Bronchial epithelial cell (primary cell): ENCODE measurements at regions not wholly inside any gene's neighbourhood (a gene's known extent, or its start where the extent isn't known, plus 50 kb on each side); places are given as distances from the start of the nearest gene placed in this dataset.
A peak's percentile ranks its signal among the peaks of the same experiment; 100 is the strongest.

Source experiments
- DNase-seq: peaks from one replicate; pipeline ENCODE4 v3.0.0-alpha.2; 2010; ENCODE audit warnings: low read depth
- FAIRE-seq: peaks from 2 replicates; lab custom pipeline; 2011; peaks lifted over from hg19 to GRCh38; lab: Jason Lieb, UNC
- H3K27me3 ChIP-seq: 2 replicates; pipeline ENCODE4 v1.5.1; 2011; ENCODE audit warnings: low read length; ENCODE audit not compliant: control insufficient read depth, insufficient read depth
- H3K36me3 ChIP-seq: 2 replicates; pipeline ENCODE4 v1.5.1; 2011; ENCODE audit warnings: low read length; ENCODE audit not compliant: control insufficient read depth, insufficient read depth
- H3K4me3 ChIP-seq: 2 replicates; pipeline ENCODE4 v1.5.1; 2011; ENCODE audit warnings: mild to moderate bottlenecking, low read depth, low read length, control low read depth
- TF ChIP-seq, protein P1 (sequence below): IDR thresholded peaks from 2 replicates; pipeline ENCODE4 v1.5.1; 2011; ENCODE audit warnings: mild to moderate bottlenecking, moderate library complexity, low read length, control low read depth, inconsistent platforms; ENCODE audit not compliant: insufficient read depth, severe bottlenecking

DNA sequence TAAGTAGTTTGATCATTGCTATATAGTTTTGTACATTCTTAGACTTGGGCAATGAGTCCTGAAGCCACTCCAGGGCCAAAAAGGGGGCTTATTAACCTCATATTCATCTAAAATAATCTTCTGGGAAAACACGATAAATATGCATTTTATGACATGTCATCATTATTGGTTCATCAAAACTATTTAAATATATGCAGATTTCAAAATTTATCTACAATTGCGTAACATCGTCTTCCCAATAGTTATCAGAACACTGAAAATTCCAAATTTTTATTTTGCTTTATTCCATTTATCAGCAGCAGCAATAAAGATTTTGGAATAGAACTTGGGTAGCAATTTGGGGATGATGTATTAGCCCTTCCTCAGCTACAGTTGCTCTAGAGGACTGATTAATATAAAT, 550.0 kb downstream of the IQCM start:
- DNase-seq (no peak), FAIRE-seq (no peak)
- H3K27me3 ChIP-seq, result no peaks in the 10 kb centered on the region
- H3K36me3 ChIP-seq, result no peaks in the 10 kb centered on the region
- TF ChIP-seq, protein P1, sequence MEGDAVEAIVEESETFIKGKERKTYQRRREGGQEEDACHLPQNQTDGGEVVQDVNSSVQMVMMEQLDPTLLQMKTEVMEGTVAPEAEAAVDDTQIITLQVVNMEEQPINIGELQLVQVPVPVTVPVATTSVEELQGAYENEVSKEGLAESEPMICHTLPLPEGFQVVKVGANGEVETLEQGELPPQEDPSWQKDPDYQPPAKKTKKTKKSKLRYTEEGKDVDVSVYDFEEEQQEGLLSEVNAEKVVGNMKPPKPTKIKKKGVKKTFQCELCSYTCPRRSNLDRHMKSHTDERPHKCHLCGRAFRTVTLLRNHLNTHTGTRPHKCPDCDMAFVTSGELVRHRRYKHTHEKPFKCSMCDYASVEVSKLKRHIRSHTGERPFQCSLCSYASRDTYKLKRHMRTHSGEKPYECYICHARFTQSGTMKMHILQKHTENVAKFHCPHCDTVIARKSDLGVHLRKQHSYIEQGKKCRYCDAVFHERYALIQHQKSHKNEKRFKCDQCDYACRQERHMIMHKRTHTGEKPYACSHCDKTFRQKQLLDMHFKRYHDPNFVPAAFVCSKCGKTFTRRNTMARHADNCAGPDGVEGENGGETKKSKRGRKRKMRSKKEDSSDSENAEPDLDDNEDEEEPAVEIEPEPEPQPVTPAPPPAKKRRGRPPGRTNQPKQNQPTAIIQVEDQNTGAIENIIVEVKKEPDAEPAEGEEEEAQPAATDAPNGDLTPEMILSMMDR, result no peak
- H3K4me3 ChIP-seq, result no peak overlapping the region

DNA sequence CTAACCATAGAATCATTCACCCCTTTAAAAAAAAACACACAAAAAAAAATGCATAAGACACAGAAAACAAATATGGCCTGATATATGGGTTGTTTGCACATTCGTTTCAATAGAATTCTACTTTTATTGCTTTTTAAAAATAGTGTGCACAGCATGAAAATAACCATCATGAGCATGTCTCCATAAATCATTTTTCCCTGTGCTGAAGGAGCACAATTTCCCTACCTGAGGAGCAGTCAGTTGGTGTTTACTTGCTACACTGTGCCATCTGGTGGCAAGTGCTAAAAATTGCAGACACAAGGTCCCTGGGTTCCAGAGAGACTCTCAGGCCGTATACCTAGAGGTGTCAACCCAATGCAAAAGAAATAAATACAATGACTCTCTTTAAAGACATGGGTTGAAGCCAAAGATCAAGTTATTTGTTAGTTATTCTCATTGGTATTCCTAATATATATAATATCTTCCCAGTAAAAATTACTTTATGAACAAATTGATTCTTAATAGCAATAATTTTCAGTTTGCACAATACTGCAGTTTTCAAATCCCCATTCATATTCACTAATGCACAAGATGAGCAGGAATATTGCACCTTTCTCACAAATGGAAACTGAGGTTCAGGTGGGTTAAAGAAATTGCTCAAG, 551.4 kb downstream of the IQCM start:
- DNase-seq (peak; percentile 52), FAIRE-seq (no peak)
- TF ChIP-seq, protein P1, result peak; percentile 63
- Histone ChIP-seq H3K36me3 (no peaks in the 10 kb centered on the region), H3K4me3 (no peak overlapping the region), H3K27me3 (no peaks in the 10 kb centered on the region)

DNA sequence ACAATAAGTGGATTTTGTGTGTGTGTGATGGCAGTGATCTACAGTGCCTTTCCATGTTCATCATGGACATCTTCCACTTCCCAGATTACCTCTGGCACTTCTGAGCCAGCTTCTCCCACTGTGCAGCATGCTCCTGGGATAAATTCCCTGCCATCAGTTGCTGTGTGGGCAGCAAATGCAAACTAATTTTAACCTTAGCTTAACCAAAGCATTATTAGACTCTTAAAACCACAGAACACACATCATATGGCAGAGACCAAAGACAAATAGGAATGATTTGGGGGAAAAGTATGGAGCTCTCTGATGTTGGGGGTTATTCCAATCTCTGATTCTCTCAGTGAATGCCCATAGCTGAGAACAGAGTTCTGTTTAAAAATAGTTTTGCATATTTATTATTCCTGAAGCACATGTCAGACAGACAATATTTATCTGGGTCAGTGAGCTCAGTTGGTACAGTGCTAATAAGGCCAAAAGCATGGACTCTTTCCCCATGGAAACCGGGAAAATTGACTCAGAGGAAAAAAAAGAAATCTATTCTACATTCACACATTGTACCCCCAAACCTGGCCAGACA, 567.4 kb downstream of the IQCM start:
- Histone ChIP-seq H3K36me3 (no peaks in the 10 kb centered on the region), H3K4me3 (no peak overlapping the region), H3K27me3 (no peaks in the 10 kb centered on the region)
- TF ChIP-seq, protein P1, result no peak
- DNase-seq (no peak), FAIRE-seq (no peak)

DNA sequence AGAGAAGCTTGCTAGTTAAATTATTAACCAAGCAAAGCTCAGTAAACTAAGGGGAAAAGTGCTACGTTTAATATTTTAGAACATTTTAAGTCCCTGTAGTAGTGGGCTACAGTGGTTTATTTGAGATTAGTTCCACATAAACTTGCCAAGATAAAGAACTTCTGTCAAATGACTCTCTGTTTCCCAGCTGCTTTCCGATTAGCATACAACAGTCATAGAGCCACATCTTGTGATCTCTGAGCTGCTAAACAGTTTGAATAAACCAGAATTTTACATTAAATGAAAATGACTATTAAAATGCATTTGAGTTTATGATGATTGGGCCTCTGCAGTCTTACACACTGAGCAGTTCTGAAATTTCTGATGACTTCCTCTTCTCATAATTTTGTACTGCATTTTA, 568.5 kb downstream of the IQCM start:
- no peak for DNase-seq
- Histone ChIP-seq H3K27me3 (no peaks in the 10 kb centered on the region), H3K4me3 (no peak overlapping the region), H3K36me3 (no peaks in the 10 kb centered on the region)
- TF ChIP-seq, protein P1, result no peak
- no peak for FAIRE-seq

DNA sequence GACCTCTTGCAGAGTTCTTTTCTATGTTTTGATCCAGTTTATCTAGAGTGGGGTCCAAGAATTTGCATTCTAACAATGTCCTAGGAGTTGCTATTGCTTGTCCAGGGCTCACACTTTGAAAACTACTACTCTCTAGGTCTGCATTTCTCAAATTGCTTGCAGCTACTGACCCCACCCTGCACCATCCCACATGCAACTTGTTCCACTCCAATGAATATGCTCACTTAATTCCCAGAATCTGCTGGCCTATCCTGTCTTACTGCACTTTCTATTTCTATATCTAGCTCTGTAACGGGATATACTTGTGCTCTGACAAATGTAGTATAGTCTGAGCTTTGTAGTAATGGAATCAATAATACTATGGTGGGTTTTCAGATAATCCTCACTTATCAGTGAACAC, 570.3 kb downstream of the IQCM start:
- FAIRE-seq, result no peak
- no peak overlapping the region for H3K4me3 ChIP-seq
- TF ChIP-seq, protein P1, result no peak
- no peaks in the 10 kb centered on the region for H3K27me3 ChIP-seq
- no peaks in the 10 kb centered on the region for H3K36me3 ChIP-seq
- DNase-seq, result no peak

DNA sequence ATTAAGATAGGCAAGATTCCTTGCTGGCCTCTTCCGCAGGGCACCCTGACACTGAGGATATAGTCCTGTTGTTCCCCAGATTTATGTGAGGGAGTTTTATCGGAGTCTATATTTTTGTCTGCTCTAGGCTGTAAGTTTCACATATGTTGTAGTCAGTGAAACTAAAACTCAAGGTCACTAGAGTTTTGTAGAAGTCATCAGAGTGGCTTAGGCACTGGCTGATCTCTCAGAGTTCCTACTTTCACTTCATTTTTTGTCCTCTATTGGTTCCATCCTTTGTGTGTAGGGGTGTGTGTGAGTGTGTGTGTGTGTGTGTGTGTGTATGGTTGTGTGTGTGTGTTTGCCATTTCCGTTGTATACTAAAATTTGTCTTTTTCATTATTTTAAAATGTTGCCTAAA, 577.5 kb downstream of the IQCM start:
- no peak for DNase-seq
- no peak overlapping the region for H3K4me3 ChIP-seq
- TF ChIP-seq, protein P1, result no peak
- FAIRE-seq, result no peak
- H3K36me3 ChIP-seq, result no peaks in the 10 kb centered on the region
- H3K27me3 ChIP-seq, result no peaks in the 10 kb centered on the region
